Neutrophil (primary cell): ENCODE measurements at regions not wholly inside any gene's neighbourhood (a gene's known extent, or its start where the extent isn't known, plus 50 kb on each side); places are given as distances from the start of the nearest gene placed in this dataset.

ENCODE experiments used
- H3K27ac ChIP-seq: fragments of 200-600 bp; sonication (generic); 2 replicates; pipeline ENCODE4 v1.5.1; 2016; ENCODE audit warnings: mild to moderate bottlenecking, moderate library complexity
- H3K27me3 ChIP-seq: fragments of 200-600 bp; sonication (generic); 2 replicates; pipeline ENCODE4 v1.6.0; 2016; ENCODE audit warnings: mild to moderate bottlenecking
- H3K36me3 ChIP-seq: fragments of 200-600 bp; sonication (generic); 2 replicates; pipeline ENCODE4 v1.5.1; 2017
- H3K4me1 ChIP-seq, 2 experiments: fragments of 200-600 bp in 1 of 2; sonication (generic) in 1 of 2; 1 replicate in 1 of 2; 2 replicates in 1 of 2; pipeline versions ENCODE4 v1.5.1 to v1.6.1; 2013 to 2016; ENCODE audit warnings: low read depth in 1 of 2, low read length in 1 of 2, mild to moderate bottlenecking in 1 of 2, moderate library complexity in 1 of 2; ENCODE audit not compliant: control insufficient read depth in 1 of 2, insufficient read depth in 1 of 2
- H3K4me3 ChIP-seq, 2 experiments: fragments of 200-600 bp in 1 of 2; sonication (generic) in 1 of 2; 1 replicate in 1 of 2; 2 replicates in 1 of 2; pipeline ENCODE4 v1.5.1; 2013 to 2016; ENCODE audit warnings: low read depth in 1 of 2, low read length in 1 of 2, mild to moderate bottlenecking in 1 of 2, moderate library complexity in 1 of 2
- H3K9me3 ChIP-seq: fragments of 200-600 bp; sonication (generic); 2 replicates; pipeline ENCODE4 v1.5.1; 2016
- TF ChIP-seq, protein P1 (sequence below): fragments of 200-600 bp; sonication (generic); IDR thresholded peaks from 2 replicates; pipeline ENCODE4 v1.5.1; 2016; ENCODE audit warnings: antibody characterized with exemption

- TF ChIP-seq, protein P1, sequence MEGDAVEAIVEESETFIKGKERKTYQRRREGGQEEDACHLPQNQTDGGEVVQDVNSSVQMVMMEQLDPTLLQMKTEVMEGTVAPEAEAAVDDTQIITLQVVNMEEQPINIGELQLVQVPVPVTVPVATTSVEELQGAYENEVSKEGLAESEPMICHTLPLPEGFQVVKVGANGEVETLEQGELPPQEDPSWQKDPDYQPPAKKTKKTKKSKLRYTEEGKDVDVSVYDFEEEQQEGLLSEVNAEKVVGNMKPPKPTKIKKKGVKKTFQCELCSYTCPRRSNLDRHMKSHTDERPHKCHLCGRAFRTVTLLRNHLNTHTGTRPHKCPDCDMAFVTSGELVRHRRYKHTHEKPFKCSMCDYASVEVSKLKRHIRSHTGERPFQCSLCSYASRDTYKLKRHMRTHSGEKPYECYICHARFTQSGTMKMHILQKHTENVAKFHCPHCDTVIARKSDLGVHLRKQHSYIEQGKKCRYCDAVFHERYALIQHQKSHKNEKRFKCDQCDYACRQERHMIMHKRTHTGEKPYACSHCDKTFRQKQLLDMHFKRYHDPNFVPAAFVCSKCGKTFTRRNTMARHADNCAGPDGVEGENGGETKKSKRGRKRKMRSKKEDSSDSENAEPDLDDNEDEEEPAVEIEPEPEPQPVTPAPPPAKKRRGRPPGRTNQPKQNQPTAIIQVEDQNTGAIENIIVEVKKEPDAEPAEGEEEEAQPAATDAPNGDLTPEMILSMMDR: no peak
- no peaks in the 10 kb centered on the region for H3K27me3 ChIP-seq
- no peaks in the 10 kb centered on the region for H3K9me3 ChIP-seq
- no peaks in the 10 kb centered on the region for H3K36me3 ChIP-seq
- no peak overlapping the region for H3K27ac ChIP-seq
- no peaks in the 10 kb centered on the region for H3K4me1 ChIP-seq
- H3K4me3 ChIP-seq: no peak overlapping the region
Measured at GRCh38 chr9:72471096-72471495, 50.3 kb upstream of the TMC1 start.

DNA sequence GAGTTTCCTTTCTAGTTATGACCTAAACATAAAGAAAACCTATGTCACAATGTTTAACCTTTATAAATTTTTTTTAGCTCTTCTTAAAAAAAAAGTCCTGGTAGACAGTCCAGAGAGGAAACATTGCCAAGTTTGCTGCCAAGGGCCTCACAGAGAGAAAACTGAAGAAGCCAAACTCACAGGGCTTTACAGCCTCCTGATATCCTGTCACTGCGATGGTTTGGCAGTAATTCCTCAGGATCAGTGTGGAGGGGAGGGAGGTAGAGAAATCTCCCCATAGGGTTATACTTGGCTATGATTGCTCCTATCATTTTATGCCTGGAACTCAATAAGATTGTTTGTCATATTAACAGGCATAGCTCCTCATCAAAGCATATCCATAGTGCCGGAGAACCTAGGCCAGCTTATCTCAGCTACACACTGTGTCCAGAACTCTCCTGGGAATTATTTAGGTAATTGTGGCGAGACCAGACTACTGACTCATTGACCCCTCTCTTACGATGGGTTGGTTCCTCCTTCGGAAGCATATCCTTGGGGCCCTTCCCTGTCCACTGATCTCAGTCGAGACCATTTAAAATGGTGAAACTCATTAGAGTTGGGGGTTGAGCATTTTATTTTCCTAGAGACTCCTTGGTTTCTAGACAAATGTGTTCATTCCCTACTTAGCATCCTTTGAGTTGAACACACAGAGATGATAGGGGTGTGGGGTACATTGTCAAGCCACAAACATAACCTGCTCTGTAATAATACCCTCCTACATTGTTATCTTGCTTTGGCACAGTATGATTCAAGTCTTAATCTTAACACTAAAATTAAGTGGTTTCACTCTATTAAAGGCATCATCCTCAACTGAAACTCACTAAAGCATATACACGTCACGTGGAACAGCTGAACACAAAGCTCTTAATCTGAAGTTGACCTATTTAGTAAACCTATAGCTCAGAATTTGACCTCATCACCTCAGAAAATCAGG is 53.4 kb upstream of the TMC1 start:
- H3K4me1 ChIP-seq: peaks cover 6 to 11% of the 10 kb centered on the region in 2 experiments
- TF ChIP-seq, protein P1: no peak
- no peak overlapping the region for H3K27ac ChIP-seq
- H3K9me3 ChIP-seq: no peaks in the 10 kb centered on the region
- no peaks in the 10 kb centered on the region for H3K36me3 ChIP-seq
- H3K4me3 ChIP-seq: no peak overlapping the region
- H3K27me3 ChIP-seq: no peaks in the 10 kb centered on the region

- no peaks in the 10 kb centered on the region for H3K27me3 ChIP-seq
- no peak overlapping the region for H3K4me3 ChIP-seq
- peaks cover 6 to 11% of the 10 kb centered on the region in 2 experiments for H3K4me1 ChIP-seq
- H3K36me3 ChIP-seq: no peaks in the 10 kb centered on the region
- no peak overlapping the region for H3K27ac ChIP-seq
- no peaks in the 10 kb centered on the region for H3K9me3 ChIP-seq
- TF ChIP-seq, protein P1: no peak
Measured at GRCh38 chr9:72465593-72465984, 55.8 kb upstream of the TMC1 start.

DNA sequence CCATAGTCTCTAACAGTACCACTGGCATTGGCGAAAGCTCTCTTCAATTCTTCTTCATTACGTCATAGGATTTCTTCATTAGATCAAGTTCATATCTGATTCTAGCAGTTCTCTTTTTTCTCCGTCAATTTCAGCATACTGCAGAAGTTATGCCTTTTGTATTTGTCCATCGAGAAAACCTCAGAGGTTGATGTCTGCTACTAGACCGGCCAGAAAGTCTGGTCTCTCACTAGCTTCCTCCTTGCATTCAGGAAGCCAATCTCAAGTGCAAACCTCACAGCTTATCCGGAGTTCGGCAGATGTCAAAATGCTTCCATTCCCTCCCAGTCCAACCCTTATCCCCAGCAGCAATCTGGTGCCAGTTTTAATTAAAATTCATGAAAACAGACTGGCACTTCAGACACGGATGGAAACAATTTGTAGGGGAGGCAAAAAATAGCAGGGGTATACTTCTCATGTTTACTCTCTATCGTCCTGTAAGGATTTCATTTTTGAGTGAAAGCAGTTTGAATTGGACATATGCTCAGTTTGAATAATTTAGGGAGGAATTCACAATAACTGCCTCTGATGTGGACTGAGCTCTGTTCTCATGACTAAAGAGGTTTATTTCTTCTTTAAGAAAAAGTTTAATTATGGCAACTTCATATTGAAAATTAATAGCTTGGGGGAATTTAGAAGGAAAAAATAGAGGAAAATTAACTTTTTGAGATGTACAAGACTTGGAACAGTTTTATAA is 56.4 kb upstream of the TMC1 start:
- Histone ChIP-seq H3K36me3 (no peaks in the 10 kb centered on the region), H3K4me3 (peak overlapping the region in 1 of 2 experiments; percentile 10), H3K27me3 (no peaks in the 10 kb centered on the region), H3K27ac (no peak overlapping the region), H3K4me1 (peaks cover 6 to 11% of the 10 kb centered on the region in 2 experiments), H3K9me3 (no peaks in the 10 kb centered on the region)
- TF ChIP-seq, protein P1: no peak

GRCh38 chr9:72462340-72462739 is 59.1 kb upstream of the TMC1 start:
- peaks cover 6 to 11% of the 10 kb centered on the region in 2 experiments for H3K4me1 ChIP-seq
- H3K4me3 ChIP-seq: no peak overlapping the region
- TF ChIP-seq, protein P1: no peak
- H3K36me3 ChIP-seq: no peaks in the 10 kb centered on the region
- no peaks in the 10 kb centered on the region for H3K9me3 ChIP-seq
- no peak overlapping the region for H3K27ac ChIP-seq
- H3K27me3 ChIP-seq: no peaks in the 10 kb centered on the region
